GM23338 (cell line): ENCODE measurements at regions not wholly inside any gene's neighbourhood (a gene's known extent, or its start where the extent isn't known, plus 50 kb on each side); places are given as distances from the start of the nearest gene placed in this dataset.

Experiments
- ATAC-seq: fragments of 200-7000 bp; cut with Tn5 transposase; 3 replicates; pipeline ENCODE4 v1.9.1; 2020
- DNase-seq: peaks from one replicate; pipeline ENCODE4 v3.0.0-alpha.2; 2015; ENCODE audit warnings: low spot score
- H2AFZ ChIP-seq: fragments of 200-600 bp; sonication (generic); 2 replicates; pipeline ENCODE4 v1.8.0; 2016; ENCODE audit warnings: antibody characterized with exemption, mild to moderate bottlenecking, moderate library complexity
- H3F3A ChIP-seq: fragments of 200-600 bp; sonication (generic); replicated peaks from 2 replicates; pipeline ENCODE4 v1.8.0; 2017; ENCODE audit warnings: antibody characterized with exemption, mixed run types, low read depth
- H3K27ac ChIP-seq: fragments of 200-600 bp; sonication (generic); 2 replicates; pipeline ENCODE4 v1.6.1; 2016; ENCODE audit warnings: low read depth
- H3K27me3 ChIP-seq: fragments of 200-600 bp; sonication (generic); 2 replicates; pipeline ENCODE4 v1.8.0; 2016; ENCODE audit warnings: mild to moderate bottlenecking, mixed run types, moderate library complexity; ENCODE audit not compliant: insufficient read depth
- H3K36me3 ChIP-seq: fragments of 200-600 bp; sonication (generic); 2 replicates; pipeline ENCODE4 v1.8.0; 2016; ENCODE audit warnings: mild to moderate bottlenecking; ENCODE audit not compliant: insufficient read depth
- H3K4me1 ChIP-seq: fragments of 200-600 bp; sonication (generic); 2 replicates; pipeline ENCODE4 v1.8.0; 2016; ENCODE audit warnings: mild to moderate bottlenecking, moderate library complexity; ENCODE audit not compliant: insufficient read depth
- H3K4me2 ChIP-seq: fragments of 200-600 bp; sonication (generic); 2 replicates; pipeline ENCODE4 v1.7.1; 2017; ENCODE audit warnings: mixed run types
- H3K4me3 ChIP-seq: fragments of 200-600 bp; sonication (generic); 2 replicates; pipeline ENCODE4 v1.6.1; 2016; ENCODE audit warnings: mixed run types
- H3K79me2 ChIP-seq: fragments of 200-600 bp; sonication (generic); replicated peaks from 2 replicates; pipeline ENCODE4 v1.8.0; 2017; ENCODE audit warnings: mild to moderate bottlenecking; ENCODE audit not compliant: insufficient read depth
- H3K9me2 ChIP-seq: fragments of 200-600 bp; sonication (generic); 2 replicates; pipeline ENCODE4 v1.8.0; 2017; ENCODE audit not compliant: insufficient read depth
- H4K20me1 ChIP-seq: fragments of 200-600 bp; sonication (generic); replicated peaks from 2 replicates; pipeline ENCODE4 v1.8.0; 2017; ENCODE audit warnings: mild to moderate bottlenecking; ENCODE audit not compliant: insufficient read depth
- H3K27ac Mint-ChIP-seq: 2 replicates; pipeline ENCODE4 v1.8.0; 2020; ENCODE audit warnings: inconsistent platforms, mild to moderate bottlenecking, moderate library complexity, mixed read lengths
- H3K27me3 Mint-ChIP-seq: 3 replicates; pipeline ENCODE4 v1.8.0; 2022; ENCODE audit warnings: low read depth, mild to moderate bottlenecking, moderate library complexity, mixed read lengths, inconsistent platforms; ENCODE audit not compliant: insufficient read depth, poor library complexity
- H3K36me3 Mint-ChIP-seq: 3 replicates; pipeline ENCODE4 v1.8.0; 2021; ENCODE audit warnings: low read depth, mild to moderate bottlenecking, inconsistent platforms, moderate library complexity, mixed read lengths
- H3K4me1 Mint-ChIP-seq: 3 replicates; pipeline ENCODE4 v1.8.0; 2020; ENCODE audit warnings: mild to moderate bottlenecking, inconsistent platforms, mixed read lengths
- H3K4me3 Mint-ChIP-seq: 3 replicates; pipeline ENCODE4 v1.8.0; 2021; ENCODE audit warnings: moderate library complexity, mild to moderate bottlenecking, inconsistent platforms, mixed read lengths
- H3K9me3 Mint-ChIP-seq: 3 replicates; pipeline ENCODE4 v1.8.0; 2020; ENCODE audit warnings: moderate library complexity, mild to moderate bottlenecking, inconsistent platforms, mixed read lengths
- CREB1 ChIP-seq: fragments of 250-450 bp; sonication (Bioruptor Pico); IDR thresholded peaks from 2 replicates; pipeline ENCODE4 v1.5.0; 2020; ENCODE audit warnings: low read depth, mild to moderate bottlenecking, moderate library complexity
- CTCF ChIP-seq, 2 experiments: fragments of 200-600 bp in 1 of 2; sonication (generic) in 1 of 2; conservative IDR thresholded peaks; 2 replicates each; pipeline versions ENCODE4 v1.5.1 to v1.6.1; 2016 to 2017; ENCODE audit warnings: antibody characterized with exemption in 2 of 2, low read depth in 2 of 2, mild to moderate bottlenecking in 2 of 2, moderate library complexity in 1 of 2
- EZH2 ChIP-seq: fragments of 200-600 bp; sonication (generic); IDR thresholded peaks from one replicate; pipeline ENCODE4 v1.8.0; 2017; ENCODE audit warnings: antibody characterized with exemption, mild to moderate bottlenecking, low read depth; ENCODE audit not compliant: unreplicated experiment
- EZH2phosphoT487 ChIP-seq: fragments of 200-600 bp; sonication (generic); IDR thresholded peaks from one replicate; pipeline ENCODE4 v1.8.1; 2018; ENCODE audit warnings: antibody characterized with exemption; ENCODE audit not compliant: unreplicated experiment
- JUNB ChIP-seq: IDR thresholded peaks from one replicate; pipeline ENCODE4 v1.6.1; 2016; ENCODE audit warnings: antibody characterized with exemption; ENCODE audit not compliant: unreplicated experiment
- NANOG ChIP-seq: IDR thresholded peaks from 2 replicates; pipeline ENCODE4 v1.6.1; 2016; ENCODE audit warnings: antibody characterized with exemption, borderline replicate concordance
- POLR2AphosphoS5 ChIP-seq: IDR thresholded peaks from 2 replicates; pipeline ENCODE4 v1.6.1; 2016; ENCODE audit warnings: antibody characterized with exemption, low read depth
- REST ChIP-seq: IDR thresholded peaks from one replicate; pipeline ENCODE4 v1.6.1; 2018; ENCODE audit warnings: antibody characterized with exemption; ENCODE audit not compliant: unreplicated experiment
- STAT1 ChIP-seq: IDR thresholded peaks from one replicate; pipeline ENCODE4 v1.6.1; 2016; ENCODE audit warnings: antibody characterized with exemption; ENCODE audit not compliant: unreplicated experiment
- ZNF114 ChIP-seq: fragments of 250-450 bp; sonication (Bioruptor Pico); IDR thresholded peaks from 2 replicates; pipeline ENCODE4 v1.5.0; 2020; ENCODE audit warnings: mild to moderate bottlenecking, moderate library complexity
- ZNF331 ChIP-seq: fragments of 250-450 bp; sonication (Bioruptor Pico); IDR thresholded peaks from 2 replicates; pipeline ENCODE4 v1.5.0; 2020; ENCODE audit warnings: low read depth, mild to moderate bottlenecking, moderate library complexity

GRCh38 chr4:160563552-160564282 is 1460.8 kb downstream of the RAPGEF2 start:
- Histone ChIP-seq H2AFZ (no peak overlapping the region), H3K79me2 (no peaks in the 10 kb centered on the region), H3K27ac (no peak overlapping the region), H3K9me2 (no peaks in the 10 kb centered on the region), H3F3A (no peaks in the 10 kb centered on the region), H3K27me3 (no peaks in the 10 kb centered on the region), H3K4me3 (no peak overlapping the region), H4K20me1 (no peaks in the 10 kb centered on the region), H3K4me2 (no peak overlapping the region), H3K4me1 (no peaks in the 10 kb centered on the region), H3K36me3 (no peaks in the 10 kb centered on the region)
- DNase-seq, result no peak
- no peaks in the 10 kb centered on the region for H3K9me3 Mint-ChIP-seq
- no peaks in the 10 kb centered on the region for H3K36me3 Mint-ChIP-seq
- no peak for ATAC-seq
- no peak overlapping the region for H3K27ac Mint-ChIP-seq
- no peaks in the 10 kb centered on the region; the same call in 2 of the 3 replicates for H3K4me1 Mint-ChIP-seq
- H3K27me3 Mint-ChIP-seq, result no peaks in the 10 kb centered on the region
- no peak overlapping the region for H3K4me3 Mint-ChIP-seq
- TF ChIP-seq CTCF (conservative IDR thresholded peaks at IDR 0.05; ENCODE audit: low read depth in 2 of 2) (no peak), REST (no peak), CREB1 (CRISPR knock-in tag) (no peak), ZNF114 (CRISPR knock-in tag) (no peak), JUNB (no peak), EZH2phosphoT487 (no peak), STAT1 (no peak), NANOG (no peak), ZNF331 (CRISPR knock-in tag) (no peak)

GRCh38 chr4:160567634-160568033 is 1464.8 kb downstream of the RAPGEF2 start:
- Histone ChIP-seq H3K9me2 (no peaks in the 10 kb centered on the region), H2AFZ (no peak overlapping the region), H3K36me3 (no peaks in the 10 kb centered on the region; the same call in 1 of the 2 replicates), H3K4me1 (no peaks in the 10 kb centered on the region), H3K27me3 (no peaks in the 10 kb centered on the region), H3F3A (no peaks in the 10 kb centered on the region), H3K79me2 (no peaks in the 10 kb centered on the region), H3K4me3 (no peak overlapping the region), H3K4me2 (no peak overlapping the region), H4K20me1 (no peaks in the 10 kb centered on the region), H3K27ac (no peak overlapping the region)
- Mint-ChIP-seq H3K4me3 (no peak overlapping the region), H3K27ac (no peak overlapping the region), H3K4me1 (no peaks in the 10 kb centered on the region; the same call in 2 of the 3 replicates), H3K27me3 (peaks cover 2% of the 10 kb centered on the region), H3K36me3 (no peaks in the 10 kb centered on the region), H3K9me3 (no peaks in the 10 kb centered on the region)
- ATAC-seq, result no peak
- DNase-seq, result no peak
- TF ChIP-seq CREB1 (CRISPR knock-in tag), result no peak
- TF ChIP-seq JUNB, result no peak
- no peak for TF ChIP-seq ZNF331 (CRISPR knock-in tag)
- TF ChIP-seq EZH2phosphoT487, result no peak
- TF ChIP-seq POLR2AphosphoS5, result no peak
- TF ChIP-seq REST, result no peak
- TF ChIP-seq EZH2, result no peak
- TF ChIP-seq ZNF114 (CRISPR knock-in tag), result no peak
- TF ChIP-seq CTCF (conservative IDR thresholded peaks at IDR 0.05; ENCODE audit: low read depth in 2 of 2), result no peak
- no peak for TF ChIP-seq NANOG
